Calu3 (cell line): ENCODE measurements at regions not wholly inside any gene's neighbourhood (a gene's known extent, or its start where the extent isn't known, plus 50 kb on each side); places are given as distances from the start of the nearest gene placed in this dataset.

Source experiments
- BruUV-seq: library from RNA; stranded (reverse); fragments of 400-500 nt; replicated peaks from 2 replicates; lab custom pipeline; 2021; lab: Mats Ljungman, UMichigan
- CTCF ChIA-PET: fragments of 300-600 bp; sonication (Branson Sonifier 250); formaldehyde crosslinking; loops from one replicate; lab custom pipeline; 2022; ENCODE audit warnings: antibody characterized with exemption; lab: Charles Lee
- DNase-seq: peaks from one replicate; pipeline ENCODE4 v3.0.0; 2022
- H3K27ac Mint-ChIP-seq: one replicate; pipeline ENCODE4 v1.8.0; 2022; ENCODE audit warnings: mixed read lengths; ENCODE audit not compliant: unreplicated experiment
- H3K27me3 Mint-ChIP-seq: one replicate; pipeline ENCODE4 v1.8.0; 2022; ENCODE audit warnings: mixed read lengths; ENCODE audit not compliant: unreplicated experiment
- H3K36me3 Mint-ChIP-seq: one replicate; pipeline ENCODE4 v1.8.0; 2022; ENCODE audit warnings: mild to moderate bottlenecking, moderate library complexity, mixed read lengths; ENCODE audit not compliant: insufficient read depth, unreplicated experiment
- H3K4me1 Mint-ChIP-seq: one replicate; pipeline ENCODE4 v1.8.0; 2022; ENCODE audit warnings: mild to moderate bottlenecking, low read depth, mixed read lengths; ENCODE audit not compliant: unreplicated experiment
- H3K4me3 Mint-ChIP-seq: one replicate; pipeline ENCODE4 v1.8.0; 2022; ENCODE audit warnings: mild to moderate bottlenecking, low read depth, moderate library complexity, mixed read lengths; ENCODE audit not compliant: unreplicated experiment
- H3K9me3 Mint-ChIP-seq: one replicate; pipeline ENCODE4 v1.8.0; 2022; ENCODE audit warnings: low read depth, mixed read lengths; ENCODE audit not compliant: unreplicated experiment
- intact Hi-C: fragments of 100-400 bp; cut with micrococcal nuclease; formaldehyde crosslinking; loops from one replicate; pipeline ENCODE4 v1.10.0; 2022; ENCODE audit not compliant: unreplicated experiment
- TF ChIP-seq, protein P1 (sequence below): fragments of 200-600 bp; IDR thresholded peaks from one replicate; pipeline ENCODE4 v1.8.0; 2022; ENCODE audit warnings: antibody characterized with exemption; ENCODE audit not compliant: unreplicated experiment

DNA sequence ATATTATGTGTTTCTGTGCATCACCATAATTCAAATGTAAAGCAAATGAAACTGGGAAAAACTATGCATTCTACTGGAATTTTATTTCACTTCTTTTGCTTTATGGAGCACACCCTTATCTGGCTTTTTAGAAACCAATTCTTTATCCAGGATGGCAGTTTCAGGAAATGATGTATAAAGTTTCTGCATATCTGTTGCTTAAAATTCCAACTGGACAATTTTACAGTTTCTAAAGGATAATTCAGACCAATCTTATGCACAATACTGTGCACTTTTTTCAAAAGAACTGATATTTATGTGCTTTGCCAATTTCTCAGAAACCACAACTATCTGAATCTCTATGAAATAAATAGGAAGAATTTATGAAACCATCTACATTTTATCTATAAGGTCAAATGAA, 246.5 kb upstream of the MIR17HG start:
- CTCF ChIA-PET = no interaction called here
- no peak overlapping the region for H3K27ac Mint-ChIP-seq
- H3K36me3 Mint-ChIP-seq = no peaks in the 10 kb centered on the region
- DNase-seq = no peak
- intact Hi-C loops = no loop called here
- TF ChIP-seq, protein P1, sequence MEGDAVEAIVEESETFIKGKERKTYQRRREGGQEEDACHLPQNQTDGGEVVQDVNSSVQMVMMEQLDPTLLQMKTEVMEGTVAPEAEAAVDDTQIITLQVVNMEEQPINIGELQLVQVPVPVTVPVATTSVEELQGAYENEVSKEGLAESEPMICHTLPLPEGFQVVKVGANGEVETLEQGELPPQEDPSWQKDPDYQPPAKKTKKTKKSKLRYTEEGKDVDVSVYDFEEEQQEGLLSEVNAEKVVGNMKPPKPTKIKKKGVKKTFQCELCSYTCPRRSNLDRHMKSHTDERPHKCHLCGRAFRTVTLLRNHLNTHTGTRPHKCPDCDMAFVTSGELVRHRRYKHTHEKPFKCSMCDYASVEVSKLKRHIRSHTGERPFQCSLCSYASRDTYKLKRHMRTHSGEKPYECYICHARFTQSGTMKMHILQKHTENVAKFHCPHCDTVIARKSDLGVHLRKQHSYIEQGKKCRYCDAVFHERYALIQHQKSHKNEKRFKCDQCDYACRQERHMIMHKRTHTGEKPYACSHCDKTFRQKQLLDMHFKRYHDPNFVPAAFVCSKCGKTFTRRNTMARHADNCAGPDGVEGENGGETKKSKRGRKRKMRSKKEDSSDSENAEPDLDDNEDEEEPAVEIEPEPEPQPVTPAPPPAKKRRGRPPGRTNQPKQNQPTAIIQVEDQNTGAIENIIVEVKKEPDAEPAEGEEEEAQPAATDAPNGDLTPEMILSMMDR = no peak
- H3K9me3 Mint-ChIP-seq = no peaks in the 10 kb centered on the region
- H3K4me3 Mint-ChIP-seq = no peak overlapping the region
- no peaks in the 10 kb centered on the region for H3K27me3 Mint-ChIP-seq
- no TSS peak for BruUV-seq
- H3K4me1 Mint-ChIP-seq = no peaks in the 10 kb centered on the region

DNA sequence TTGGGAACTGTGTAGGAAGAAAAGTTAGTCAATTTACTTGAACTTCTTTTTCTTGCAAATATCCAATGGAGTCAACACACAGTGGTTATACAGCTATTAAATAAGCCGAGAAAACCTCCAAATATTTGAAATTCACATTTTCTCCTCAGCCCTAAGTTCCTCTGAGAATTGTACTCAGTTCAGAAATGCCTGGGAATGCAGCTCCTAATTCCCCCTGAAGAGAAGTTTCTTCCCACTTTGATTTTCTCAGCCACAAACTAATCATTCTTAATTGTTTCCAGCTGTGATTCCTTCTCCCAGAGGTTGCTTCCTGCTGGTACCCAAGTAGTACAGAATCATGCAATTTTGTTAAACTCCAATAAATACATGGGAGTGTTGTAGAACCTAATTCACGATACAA, 246.1 kb upstream of the MIR17HG start:
- no TSS peak for BruUV-seq
- Mint-ChIP-seq H3K36me3 (no peaks in the 10 kb centered on the region), H3K27ac (no peak overlapping the region), H3K27me3 (no peaks in the 10 kb centered on the region), H3K4me1 (no peaks in the 10 kb centered on the region), H3K4me3 (no peak overlapping the region), H3K9me3 (no peaks in the 10 kb centered on the region)
- intact Hi-C loops = no loop called here
- CTCF ChIA-PET = no interaction called here
- TF ChIP-seq, protein P1 = no peak
- DNase-seq = no peak

DNA sequence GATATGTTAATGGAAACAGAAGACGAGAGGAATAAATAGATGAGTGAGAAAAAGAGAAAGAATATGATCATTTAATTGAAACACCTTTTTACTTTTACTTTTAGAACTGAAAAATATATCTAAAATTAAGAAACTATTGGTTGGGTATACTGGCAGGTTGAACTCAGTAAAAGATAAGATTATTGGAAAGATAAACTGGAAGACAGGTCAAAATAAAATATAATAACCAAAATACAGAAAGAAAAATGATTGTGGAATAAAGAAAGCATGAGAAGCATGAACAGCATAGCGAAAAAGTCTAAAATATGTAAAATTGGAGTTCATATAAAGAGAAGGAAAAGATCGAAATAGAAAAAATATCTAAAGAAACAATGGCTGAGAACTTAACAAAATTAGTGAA, 242.2 kb upstream of the MIR17HG start:
- intact Hi-C loops = no loop called here
- no TSS peak for BruUV-seq
- no peaks in the 10 kb centered on the region for H3K9me3 Mint-ChIP-seq
- H3K4me1 Mint-ChIP-seq = no peaks in the 10 kb centered on the region
- no peak overlapping the region for H3K27ac Mint-ChIP-seq
- H3K4me3 Mint-ChIP-seq = no peak overlapping the region
- H3K27me3 Mint-ChIP-seq = no peaks in the 10 kb centered on the region
- CTCF ChIA-PET = no interaction called here
- no peaks in the 10 kb centered on the region for H3K36me3 Mint-ChIP-seq
- DNase-seq = no peak
- TF ChIP-seq, protein P1 = no peak

DNA sequence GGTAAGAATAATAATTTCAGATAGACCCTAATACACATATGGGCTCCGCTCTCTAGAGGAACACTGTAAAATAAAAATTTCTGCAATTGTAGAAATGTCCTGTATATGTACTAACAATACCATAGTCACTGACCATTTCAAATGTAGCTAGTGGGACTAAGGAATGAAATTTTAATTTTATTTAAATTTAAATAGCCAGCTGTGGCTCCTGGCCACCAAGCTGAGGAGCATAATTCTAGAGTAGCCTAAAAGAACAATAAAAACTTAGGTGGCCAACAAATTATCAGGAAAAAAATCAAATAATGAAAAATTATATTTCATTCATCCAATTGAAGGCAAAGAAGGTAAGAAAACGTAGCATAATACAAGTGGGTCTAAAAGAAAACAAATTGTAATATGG, 240.9 kb upstream of the MIR17HG start:
- H3K27me3 Mint-ChIP-seq = no peaks in the 10 kb centered on the region
- TF ChIP-seq, protein P1 = no peak
- BruUV-seq = no TSS peak
- CTCF ChIA-PET = no interaction called here
- DNase-seq = no peak
- no peaks in the 10 kb centered on the region for H3K4me1 Mint-ChIP-seq
- intact Hi-C loops = no loop called here
- no peak overlapping the region for H3K27ac Mint-ChIP-seq
- H3K4me3 Mint-ChIP-seq = no peak overlapping the region
- no peaks in the 10 kb centered on the region for H3K9me3 Mint-ChIP-seq
- no peaks in the 10 kb centered on the region for H3K36me3 Mint-ChIP-seq
